HG03103 (cell line): ENCODE measurements at regions not wholly inside any gene's neighbourhood (a gene's known extent, or its start where the extent isn't known, plus 50 kb on each side); places are given as distances from the start of the nearest gene placed in this dataset.

Source experiments
- ATAC-seq: cut with Tn5 transposase; IDR thresholded peaks from one replicate; pipeline ENCODE4 v1.9.1; 2021; ENCODE audit warnings: low read depth; ENCODE audit not compliant: unreplicated experiment

DNA sequence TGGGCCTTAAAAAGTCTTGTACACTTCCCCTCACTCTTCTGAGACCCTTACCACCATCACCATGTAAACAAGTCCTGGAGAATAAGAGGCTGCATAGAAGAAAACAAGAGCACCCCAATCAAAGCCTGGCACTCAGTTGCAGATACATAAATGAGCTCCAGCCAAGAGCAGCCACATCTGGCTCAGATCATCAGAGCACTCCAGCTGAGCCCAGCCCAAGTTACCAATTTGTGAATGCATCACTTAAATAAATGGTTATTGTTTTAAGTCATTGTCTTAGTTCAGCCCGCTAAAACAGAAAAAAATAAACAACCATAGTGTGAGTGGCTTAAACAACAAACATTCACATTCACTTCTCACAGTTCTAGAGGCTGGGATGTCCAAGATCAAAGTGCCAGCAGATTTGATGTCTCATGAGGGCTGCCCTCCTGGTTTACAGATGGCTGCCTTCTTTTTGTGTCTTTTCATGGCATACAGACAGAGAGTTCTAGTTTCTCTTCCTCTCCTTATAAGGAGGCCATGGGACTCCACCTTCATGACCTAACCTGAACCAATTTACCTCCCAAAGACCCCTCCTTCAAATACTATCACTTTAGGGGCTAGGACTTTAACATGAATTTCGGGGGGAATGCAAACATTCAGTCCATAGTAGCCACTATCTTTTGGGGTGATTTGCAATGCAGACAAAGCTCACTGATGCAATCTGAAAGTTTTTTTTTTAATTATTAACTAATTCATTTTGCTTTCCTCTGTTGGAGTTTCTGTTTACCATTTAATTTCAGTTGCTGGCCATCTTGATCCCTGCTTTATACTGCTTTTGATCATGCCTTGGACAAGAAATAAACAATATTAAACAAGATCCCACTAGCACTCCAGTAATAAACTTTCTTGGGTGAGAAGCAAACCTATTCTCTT is 187.5 kb upstream of the ACVR2A start:
- ATAC-seq, result no peak

- ATAC-seq, result no peak
Measured at GRCh38 chr2:147649998-147650397, 194.8 kb upstream of the ACVR2A start.

GRCh38 chr2:147649286-147649685 is 195.5 kb upstream of the ACVR2A start:
- no peak for ATAC-seq

GRCh38 chr2:147648471-147648870 is 196.4 kb upstream of the ACVR2A start:
- no peak for ATAC-seq

DNA sequence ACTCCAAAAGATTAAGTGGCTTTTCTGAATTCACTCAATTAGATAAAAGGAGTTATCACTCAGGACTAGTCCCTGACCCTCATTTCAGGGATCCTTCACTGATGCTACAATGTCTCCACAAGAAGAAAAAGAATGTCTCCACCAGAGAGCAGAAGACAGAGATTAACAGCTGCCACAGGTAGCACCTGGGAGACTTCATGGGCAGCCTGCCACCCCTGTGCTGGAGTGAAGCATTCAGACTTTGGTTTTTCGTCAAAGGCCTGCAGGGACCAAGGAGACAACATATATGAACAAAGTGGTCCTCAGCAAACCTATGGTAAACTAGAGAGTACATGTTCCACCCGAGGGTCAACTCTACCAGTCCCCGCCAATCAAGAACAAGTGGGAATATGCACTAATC is 197.0 kb upstream of the ACVR2A start:
- no peak for ATAC-seq

DNA sequence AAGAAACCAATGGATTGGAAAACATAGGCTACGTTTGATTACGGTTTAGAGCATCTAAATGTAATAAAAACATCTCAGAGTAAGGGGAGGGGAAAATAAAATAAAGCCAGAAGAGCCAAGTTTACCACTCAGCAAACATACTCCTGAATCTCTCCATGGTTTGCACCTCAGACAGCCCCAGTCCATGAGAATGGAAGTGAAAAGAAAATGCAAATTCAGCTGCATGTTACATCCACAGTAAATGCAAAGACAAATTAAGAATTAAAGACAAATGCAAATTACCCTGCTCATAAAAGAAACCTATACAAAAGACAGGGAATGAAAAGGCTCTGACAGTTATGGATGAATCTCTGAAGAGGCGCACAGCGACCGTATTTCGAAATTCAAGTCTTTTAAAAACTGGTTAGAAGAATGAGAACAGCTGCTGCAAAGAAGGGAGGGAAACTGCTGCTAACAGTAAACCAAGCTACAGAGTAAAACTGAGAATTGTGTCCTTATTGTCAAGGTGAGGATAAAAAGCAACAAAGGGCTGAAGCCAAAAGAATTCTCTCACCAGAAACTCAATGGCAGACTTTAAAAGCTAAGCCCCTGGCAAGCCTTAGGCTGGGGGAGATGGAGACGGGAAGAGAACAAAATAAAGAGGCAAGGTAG is 197.9 kb upstream of the ACVR2A start:
- ATAC-seq, result no peak

DNA sequence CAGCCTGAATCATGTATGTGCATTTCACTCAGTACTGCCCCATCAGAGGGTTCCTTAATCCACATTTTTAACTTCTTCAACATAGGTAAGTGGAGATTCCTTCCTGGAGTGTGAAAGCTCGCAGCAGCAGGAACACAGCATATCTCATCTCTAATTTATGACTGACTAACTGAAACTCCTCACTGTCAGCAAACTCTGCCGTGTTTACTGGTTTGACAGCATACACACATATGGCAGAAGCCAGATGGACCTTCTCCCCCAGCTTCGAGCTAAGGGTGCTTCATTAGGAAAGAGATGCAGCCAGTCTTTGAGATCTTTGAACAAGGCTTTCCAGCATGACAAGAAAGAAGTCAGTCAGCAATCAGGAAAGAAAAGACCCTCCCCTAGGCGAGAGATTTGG is 200.3 kb upstream of the ACVR2A start:
- no peak for ATAC-seq

DNA sequence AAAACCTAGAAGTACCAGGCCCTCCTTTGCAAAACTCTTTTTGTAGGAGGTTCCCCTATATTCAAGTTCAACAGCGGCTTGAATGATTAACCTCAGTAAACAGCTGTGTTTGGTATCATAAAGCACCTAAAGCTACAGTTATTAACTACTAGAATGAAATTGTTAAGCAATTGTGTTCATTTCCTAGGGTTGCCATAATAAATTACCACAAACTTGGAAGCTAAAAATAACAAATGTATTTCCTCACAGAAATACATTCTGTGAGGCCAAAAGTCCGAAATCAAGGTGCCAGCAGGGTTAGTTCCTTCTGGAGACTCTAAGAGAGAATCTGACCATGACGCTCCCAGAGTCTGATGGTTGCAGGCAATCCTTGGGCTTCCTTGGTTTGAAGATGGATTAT is 202.1 kb upstream of the ACVR2A start:
- ATAC-seq, result no peak

DNA sequence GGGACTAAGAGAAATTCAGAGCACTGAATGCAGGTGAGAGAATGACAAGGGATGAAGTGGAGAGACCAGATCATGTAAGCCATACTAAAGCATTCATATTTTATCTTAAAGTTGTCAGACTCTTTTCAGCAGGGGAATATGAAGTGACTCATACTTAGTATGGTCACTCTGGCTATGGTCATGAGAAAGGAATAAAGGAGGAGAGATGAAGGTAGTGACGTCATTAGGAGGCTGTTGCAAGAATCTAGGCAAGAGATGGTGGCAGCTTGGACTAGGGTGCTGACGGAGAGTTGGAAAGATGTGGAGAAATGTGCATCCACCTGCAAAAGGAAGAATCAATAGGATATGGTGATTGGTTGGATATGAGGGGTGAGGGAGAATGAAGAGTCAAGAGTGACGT is 203.2 kb upstream of the ACVR2A start:
- no peak for ATAC-seq

DNA sequence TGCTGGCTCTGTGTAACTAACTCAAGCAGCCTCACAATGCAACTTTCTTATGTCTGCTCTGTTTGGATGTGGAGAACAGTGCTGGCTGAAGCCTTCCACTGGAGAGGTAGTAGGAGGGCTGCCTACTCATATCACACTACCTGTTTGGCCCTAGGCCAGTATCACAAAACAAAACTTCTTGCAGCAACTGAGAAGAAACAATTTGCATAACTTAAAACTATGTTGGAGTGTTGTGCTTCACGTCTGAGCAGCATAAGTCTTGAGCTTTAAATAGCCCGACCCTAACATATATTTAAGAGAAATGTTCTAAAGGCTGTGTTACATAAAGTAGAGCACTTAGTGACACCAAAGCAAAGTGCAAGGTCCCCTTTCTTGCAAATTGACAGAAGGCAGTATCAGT is 204.9 kb upstream of the ACVR2A start:
- ATAC-seq, result peak; percentile 77

- no peak for ATAC-seq
Measured at GRCh38 chr2:147639386-147639785, 205.4 kb upstream of the ACVR2A start.

DNA sequence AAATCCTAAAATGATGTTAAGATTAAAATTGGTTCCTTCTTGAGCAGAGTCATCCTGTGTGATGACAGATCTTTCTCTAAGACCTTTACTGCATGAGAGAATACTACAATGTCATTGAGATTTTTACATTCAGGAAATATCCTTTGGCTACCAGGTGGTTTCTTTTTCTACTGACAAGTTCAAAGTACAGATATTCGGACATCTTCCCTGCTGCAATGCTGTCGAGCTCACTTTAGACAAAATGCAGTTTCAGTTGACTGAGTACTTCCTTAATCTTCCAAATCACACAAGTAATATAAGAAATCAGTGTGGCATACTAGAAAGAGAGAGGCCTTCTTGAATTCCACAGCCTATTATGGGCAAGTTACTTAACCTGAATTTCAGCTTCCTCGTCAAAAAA is 207.9 kb upstream of the ACVR2A start:
- ATAC-seq, result no peak

GRCh38 chr2:147636238-147636882 is 208.5 kb upstream of the ACVR2A start:
- ATAC-seq, result no peak

GRCh38 chr2:147634826-147635225 is 210.0 kb upstream of the ACVR2A start:
- no peak for ATAC-seq

GRCh38 chr2:147632198-147632597 is 212.6 kb upstream of the ACVR2A start:
- ATAC-seq, result no peak

GRCh38 chr2:147631294-147631693 is 213.5 kb upstream of the ACVR2A start:
- ATAC-seq, result no peak

DNA sequence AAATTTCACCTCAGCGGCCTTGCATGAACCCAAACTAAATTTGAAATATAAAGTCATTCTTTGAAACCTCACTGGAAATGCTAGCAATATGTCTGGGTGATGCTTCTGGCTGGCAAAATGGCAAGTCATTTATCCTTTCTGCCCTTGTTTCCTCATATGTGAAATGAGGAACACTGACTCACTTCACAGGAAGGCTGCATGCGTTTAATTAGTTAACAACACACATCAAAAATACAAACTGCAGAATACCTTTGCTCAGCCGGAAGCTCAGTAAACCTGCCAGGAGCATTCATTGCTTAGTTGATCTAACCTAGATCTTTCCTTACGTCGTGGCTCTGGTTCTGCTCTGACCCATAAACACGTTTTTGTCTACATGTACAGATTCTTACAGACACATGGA is 214.2 kb upstream of the ACVR2A start:
- no peak for ATAC-seq

DNA sequence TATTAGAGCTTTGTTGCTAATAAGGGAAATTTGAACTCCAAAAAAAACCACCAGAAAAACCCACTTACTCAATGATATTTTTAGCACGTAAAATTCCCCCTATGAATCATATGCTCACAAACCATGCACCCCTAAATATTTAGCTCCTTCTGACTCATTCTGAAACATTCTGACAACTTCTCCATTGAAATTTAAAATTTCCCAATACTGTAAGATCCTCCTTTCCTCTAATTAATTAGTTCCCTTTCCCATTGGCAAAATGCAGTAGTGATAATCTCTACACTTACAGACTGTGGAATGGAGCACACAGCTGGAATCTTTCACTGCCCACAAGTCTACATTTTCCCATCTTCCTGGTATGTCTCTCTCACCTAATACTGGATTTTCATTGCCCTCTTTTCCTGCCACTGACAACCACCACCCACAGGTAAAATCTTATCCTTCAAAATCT is 215.8 kb upstream of the ACVR2A start:
- peak; percentile 48 for ATAC-seq

DNA sequence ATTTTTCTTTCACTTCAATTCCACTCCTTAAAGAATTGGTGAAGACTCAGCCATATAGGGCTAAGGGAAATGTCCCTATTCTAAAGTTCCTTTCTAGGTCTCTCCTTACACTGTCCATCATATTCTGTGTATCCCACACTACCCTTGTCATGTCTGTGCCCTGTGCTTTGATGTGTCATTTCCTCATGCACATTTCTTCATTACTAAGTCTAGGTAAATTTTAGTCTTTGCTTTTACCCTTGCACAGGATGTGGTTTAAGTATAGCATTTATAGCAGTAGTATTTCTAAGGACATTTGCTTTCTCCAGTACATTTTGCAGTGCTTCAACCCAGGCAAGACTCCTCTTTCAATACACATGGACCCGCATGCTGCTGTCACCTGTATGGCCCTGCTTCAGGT is 221.5 kb upstream of the ACVR2A start:
- ATAC-seq, result peak; percentile 94

DNA sequence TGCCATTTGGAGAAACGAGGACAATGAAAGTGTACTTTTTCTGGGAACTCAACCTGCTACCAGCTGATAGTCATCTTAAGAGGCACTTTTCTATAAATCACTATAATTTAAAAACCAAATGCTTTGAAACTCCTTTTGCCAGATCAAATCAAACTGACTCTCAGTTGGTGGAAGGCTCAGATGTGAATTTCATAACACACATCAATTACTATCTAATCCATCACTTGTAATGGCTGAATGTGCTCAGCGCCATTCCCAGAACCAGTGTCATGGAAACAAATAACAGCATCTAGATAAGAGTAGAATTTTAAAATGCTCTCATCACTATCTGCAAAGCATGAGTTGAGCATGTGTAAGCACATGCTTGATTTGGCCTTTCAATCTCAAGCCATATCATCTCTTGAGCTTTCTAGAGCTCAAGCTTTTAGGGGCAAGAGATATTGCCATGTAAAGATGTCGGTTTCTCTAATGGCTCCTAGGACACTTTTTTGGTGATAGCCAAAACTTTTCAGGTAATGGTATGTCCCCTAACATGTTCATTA is 223.1 kb upstream of the ACVR2A start:
- ATAC-seq, result no peak

- ATAC-seq, result no peak
Measured at GRCh38 chr2:147619808-147620207, 225.0 kb upstream of the ACVR2A start.
